ENCODE measurements at regions not wholly inside any gene's neighbourhood (a gene's known extent, or its start where the extent isn't known, plus 50 kb on each side); places are given as distances from the start of the nearest gene placed in this dataset.

- ATAC-seq: no peak
- Histone ChIP-seq H3K27me3 (ENCODE audit: low read length) (peaks cover 5% of the 10 kb centered on the region), H3K9ac (ENCODE audit: low read length) (no peak overlapping the region), H3K4me1 (ENCODE audit: insufficient read depth, low read length) (peaks cover 8% of the 10 kb centered on the region; the same call in 1 of the 2 replicates), H3K4me2 (ENCODE audit: low read length) (no peak overlapping the region), H4K20me1 (ENCODE audit: low read length) (no peaks in the 10 kb centered on the region), H3K36me3 (ENCODE audit: low read depth, low read length) (peaks cover 2% of the 10 kb centered on the region; the same call in 1 of the 2 replicates), H3F3A (ENCODE audit: low read length, unreplicated experiment) (no peaks in the 10 kb centered on the region), H3K79me2 (ENCODE audit: low read length) (no peaks in the 10 kb centered on the region), H3K9me3 (ENCODE audit: low read length) (0 out of 2 replicates have a peak, but pooled peaks cover 5% of the 10 kb centered on the region), H3K27ac (ENCODE audit: low read length) (no peak overlapping the region), H3K4me3 (ENCODE audit: low read length) (no peak overlapping the region), H2AFZ (ENCODE audit: low read length) (no peak overlapping the region), H3K9me2 (replicated peaks; ENCODE audit: low read length) (no peaks in the 10 kb centered on the region)
- no peak for DNase-seq
- TF ChIP-seq EZH2 (IDR thresholded peaks at IDR 0.05; ENCODE audit: low read length, unreplicated experiment) (no peak), CTCF (conservative IDR thresholded peaks at IDR 0.05; ENCODE audit: low read depth, low read length) (no peak), EZH2phosphoT487 (IDR thresholded peaks at IDR 0.05; ENCODE audit: borderline replicate concordance, low read length) (no peak)
- intact Hi-C loops (cut with micrococcal nuclease): loop anchor here (10.0 kb wide), 1 partner anchor 514 kb away; no protein-coding TSS in a partner anchor
- CTCF ChIA-PET: no interaction called here
- BruUV-seq (replicated peaks): no TSS peak
- POLR2A ChIA-PET (ENCODE audit: unreplicated experiment): interaction anchor here (0.7 kb wide), 1 partner anchor 1176 kb away, joined by 4 read pairs; no protein-coding TSS in a partner anchor
Observed at GRCh38 chr12:47548401-47548800, 157.4 kb downstream of the RPAP3 start.

- H3K4me1 ChIP-seq (ENCODE audit: insufficient read depth, low read length): peaks cover 8% of the 10 kb centered on the region; the same call in 1 of the 2 replicates
- H3K4me2 ChIP-seq (ENCODE audit: low read length): no peak overlapping the region
- CTCF ChIA-PET: interaction anchor here (0.5 to 1.0 kb wide), 5 partner anchors 8 to 1333 kb away, joined by 3 to 5 read pairs (median 3); no protein-coding TSS in a partner anchor
- H3F3A ChIP-seq (ENCODE audit: low read length, unreplicated experiment): no peaks in the 10 kb centered on the region
- peaks cover 18% of the 10 kb centered on the region for H3K27me3 ChIP-seq (ENCODE audit: low read length)
- DNase-seq (peak; percentile 70), ATAC-seq (peak; percentile 73)
- H3K9me3 ChIP-seq (ENCODE audit: low read length): no peaks in the 10 kb centered on the region
- no peak overlapping the region for H3K27ac ChIP-seq (ENCODE audit: low read length)
- POLR2A ChIA-PET (ENCODE audit: unreplicated experiment): interaction anchor here (0.6 kb wide), 2 partner anchors 254 to 398 kb away, joined by 4 read pairs; no protein-coding TSS in a partner anchor
- TF ChIP-seq CTCF (conservative IDR thresholded peaks at IDR 0.05; ENCODE audit: low read depth, low read length) (peak; percentile 77), EZH2phosphoT487 (IDR thresholded peaks at IDR 0.05; ENCODE audit: borderline replicate concordance, low read length) (no peak), EZH2 (IDR thresholded peaks at IDR 0.05; ENCODE audit: low read length, unreplicated experiment) (no peak)
- H2AFZ ChIP-seq (ENCODE audit: low read length): no peak overlapping the region
- no TSS peak for BruUV-seq (replicated peaks)
- H3K9ac ChIP-seq (ENCODE audit: low read length): no peak overlapping the region
- no peaks in the 10 kb centered on the region for H3K79me2 ChIP-seq (ENCODE audit: low read length)
- H3K4me3 ChIP-seq (ENCODE audit: low read length): no peak overlapping the region
- intact Hi-C loops (cut with micrococcal nuclease): loop anchor here (1.0 to 10.0 kb wide), 3 partner anchors 104 to 512 kb away; no protein-coding TSS in a partner anchor
- H4K20me1 ChIP-seq (ENCODE audit: low read length): no peaks in the 10 kb centered on the region
- no peaks in the 10 kb centered on the region for H3K36me3 ChIP-seq (ENCODE audit: low read depth, low read length)
- no peaks in the 10 kb centered on the region for H3K9me2 ChIP-seq (replicated peaks; ENCODE audit: low read length)
Observed at GRCh38 chr12:47547077-47547476, 158.8 kb downstream of the RPAP3 start.

- intact Hi-C loops (cut with micrococcal nuclease): loop anchor here (10.0 kb wide), 1 partner anchor 511 kb away; no protein-coding TSS in a partner anchor
- Histone ChIP-seq H3K9me3 (ENCODE audit: low read length) (no peaks in the 10 kb centered on the region), H3F3A (ENCODE audit: low read length, unreplicated experiment) (no peaks in the 10 kb centered on the region), H3K27ac (ENCODE audit: low read length) (no peak overlapping the region), H3K4me1 (ENCODE audit: insufficient read depth, low read length) (no peaks in the 10 kb centered on the region), H3K9me2 (replicated peaks; ENCODE audit: low read length) (no peaks in the 10 kb centered on the region), H2AFZ (ENCODE audit: low read length) (no peak overlapping the region), H3K27me3 (ENCODE audit: low read length) (peaks cover 27% of the 10 kb centered on the region), H3K9ac (ENCODE audit: low read length) (no peak overlapping the region), H3K4me2 (ENCODE audit: low read length) (no peak overlapping the region), H3K4me3 (ENCODE audit: low read length) (no peak overlapping the region), H4K20me1 (ENCODE audit: low read length) (no peaks in the 10 kb centered on the region), H3K36me3 (ENCODE audit: low read depth, low read length) (no peaks in the 10 kb centered on the region), H3K79me2 (ENCODE audit: low read length) (no peaks in the 10 kb centered on the region)
- ATAC-seq (no peak), DNase-seq (no peak)
- BruUV-seq (replicated peaks): no TSS peak
- no peak for TF ChIP-seq CTCF (conservative IDR thresholded peaks at IDR 0.05; ENCODE audit: low read depth, low read length)
- no peak for TF ChIP-seq EZH2 (IDR thresholded peaks at IDR 0.05; ENCODE audit: low read length, unreplicated experiment)
- no peak for TF ChIP-seq EZH2phosphoT487 (IDR thresholded peaks at IDR 0.05; ENCODE audit: borderline replicate concordance, low read length)
- CTCF ChIA-PET: interaction anchor here (0.6 kb wide), 1 partner anchor 106 kb away, joined by 3 read pairs; no protein-coding TSS in a partner anchor
- POLR2A ChIA-PET (ENCODE audit: unreplicated experiment): no interaction called here
Observed at GRCh38 chr12:47545938-47546609, 159.8 kb downstream of the RPAP3 start.

All from PC-3 (cell line).